HepG2 (cell line): ENCODE measurements at regions not wholly inside any gene's neighbourhood (a gene's known extent, or its start where the extent isn't known, plus 50 kb on each side); places are given as distances from the start of the nearest gene placed in this dataset.

ENCODE experiments used
- CBFB ChIP-seq: sonication (generic); formaldehyde crosslinking; IDR thresholded peaks from 2 replicates; pipeline ENCODE4 v1.4.0; 2020; ENCODE audit warnings: missing genetic modification reagents
- CEBPB ChIP-seq: IDR thresholded peaks from 2 replicates; pipeline ENCODE4 v1.6.1; 2011; ENCODE audit warnings: low read depth, low read length, improper control_type of control experiment, borderline replicate concordance
- TF ChIP-seq, protein P1 (sequence below): sonication (generic); formaldehyde crosslinking; IDR thresholded peaks from 2 replicates; pipeline ENCODE4 v1.8.0; 2022; ENCODE audit warnings: mild to moderate bottlenecking, missing genetic modification reagents, moderate library complexity
- TF ChIP-seq, protein P2 (sequence below): sonication (generic); formaldehyde crosslinking; IDR thresholded peaks from 2 replicates; pipeline ENCODE4 v1.8.0; 2022; ENCODE audit warnings: mild to moderate bottlenecking, missing genetic modification reagents
- TF ChIP-seq, protein P3 (sequence below): sonication (generic); formaldehyde crosslinking; IDR thresholded peaks from 2 replicates; pipeline ENCODE4 v1.4.0; 2020; ENCODE audit warnings: mild to moderate bottlenecking, missing genetic modification reagents

DNA sequence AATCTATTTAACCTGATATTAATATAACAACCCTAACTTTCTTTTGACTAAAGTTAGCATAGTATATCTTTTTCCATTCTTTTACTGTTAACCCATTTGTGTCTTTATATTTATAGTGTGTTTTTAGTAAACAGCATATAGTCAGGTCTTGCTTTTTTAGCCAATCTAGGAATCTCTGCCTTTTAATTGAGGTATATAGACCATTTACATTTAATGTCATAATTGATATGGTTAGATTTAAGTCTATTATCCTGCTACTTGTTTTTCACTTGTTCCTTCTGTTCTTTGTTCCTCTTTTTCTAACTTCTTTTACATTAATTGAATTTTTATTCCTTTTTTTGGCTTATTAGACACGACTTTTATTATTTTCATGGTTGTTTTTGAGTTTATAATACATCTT is 174.4 kb downstream of the KCTD15 start:
- TF ChIP-seq, protein P1, sequence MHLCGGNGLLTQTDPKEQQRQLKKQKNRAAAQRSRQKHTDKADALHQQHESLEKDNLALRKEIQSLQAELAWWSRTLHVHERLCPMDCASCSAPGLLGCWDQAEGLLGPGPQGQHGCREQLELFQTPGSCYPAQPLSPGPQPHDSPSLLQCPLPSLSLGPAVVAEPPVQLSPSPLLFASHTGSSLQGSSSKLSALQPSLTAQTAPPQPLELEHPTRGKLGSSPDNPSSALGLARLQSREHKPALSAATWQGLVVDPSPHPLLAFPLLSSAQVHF (CRISPR knock-in tag): no peak
- TF ChIP-seq, protein P2, sequence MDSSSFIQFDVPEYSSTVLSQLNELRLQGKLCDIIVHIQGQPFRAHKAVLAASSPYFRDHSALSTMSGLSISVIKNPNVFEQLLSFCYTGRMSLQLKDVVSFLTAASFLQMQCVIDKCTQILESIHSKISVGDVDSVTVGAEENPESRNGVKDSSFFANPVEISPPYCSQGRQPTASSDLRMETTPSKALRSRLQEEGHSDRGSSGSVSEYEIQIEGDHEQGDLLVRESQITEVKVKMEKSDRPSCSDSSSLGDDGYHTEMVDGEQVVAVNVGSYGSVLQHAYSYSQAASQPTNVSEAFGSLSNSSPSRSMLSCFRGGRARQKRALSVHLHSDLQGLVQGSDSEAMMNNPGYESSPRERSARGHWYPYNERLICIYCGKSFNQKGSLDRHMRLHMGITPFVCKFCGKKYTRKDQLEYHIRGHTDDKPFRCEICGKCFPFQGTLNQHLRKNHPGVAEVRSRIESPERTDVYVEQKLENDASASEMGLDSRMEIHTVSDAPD (CRISPR knock-in tag): no peak
- TF ChIP-seq CBFB (CRISPR knock-in tag): no peak
- no peak for TF ChIP-seq CEBPB
- TF ChIP-seq, protein P3, sequence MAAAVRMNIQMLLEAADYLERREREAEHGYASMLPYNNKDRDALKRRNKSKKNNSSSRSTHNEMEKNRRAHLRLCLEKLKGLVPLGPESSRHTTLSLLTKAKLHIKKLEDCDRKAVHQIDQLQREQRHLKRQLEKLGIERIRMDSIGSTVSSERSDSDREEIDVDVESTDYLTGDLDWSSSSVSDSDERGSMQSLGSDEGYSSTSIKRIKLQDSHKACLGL (CRISPR knock-in tag): no peak
